K562 (cell line): ENCODE measurements at regions not wholly inside any gene's neighbourhood (a gene's known extent, or its start where the extent isn't known, plus 50 kb on each side); places are given as distances from the start of the nearest gene placed in this dataset.

Experiments used
- ATAC-seq: fragments of 200-7000 bp; cut with Tn5 transposase; 3 replicates; pipeline ENCODE4 v1.9.1; 2020; ENCODE audit warnings: moderate library complexity
- BruUV-seq: library from RNA; stranded (reverse); fragments of 400-500 nt; replicated peaks from 2 replicates; lab custom pipeline; 2021; lab: Mats Ljungman, UMichigan
- CTCF ChIA-PET: fragments of 300-600 bp; formaldehyde crosslinking; extraction: SDS; loops from one replicate; lab custom pipeline; 2021; ENCODE audit warnings: low intra/inter-chr PET ratio; lab: Yijun Ruan, JAX
- POLR2A ChIA-PET: fragments of 300-600, 350-650 bp; sonication (Branson Sonifier 250); formaldehyde crosslinking; extraction: SDS; loops from one replicate; lab custom pipeline; 2021; ENCODE audit warnings: antibody characterized with exemption, inconsistent platforms; lab: Yijun Ruan, JAX
- DNase-seq, 4 experiments: peaks; one replicate each; pipeline versions ENCODE4 v3.0.0 to v3.0.0-alpha.2; 2011 to 2018; ENCODE audit warnings: low spot score in 3 of 4, mixed read lengths in 3 of 4; ENCODE audit errors: extremely low read depth in 1 of 4
- FAIRE-seq: peaks from 2 replicates; lab custom pipeline; 2011; peaks lifted over from hg19 to GRCh38; lab: Jason Lieb, UNC
- H2AFZ ChIP-seq: 2 replicates; pipeline ENCODE4 v1.6.0; 2011; ENCODE audit warnings: low read depth, low read length, control low read depth, inconsistent platforms
- H3K27ac ChIP-seq: fragments of 200-600 bp; 3 replicates; pipeline ENCODE4 v1.8.0; 2011; ENCODE audit warnings: low read depth, mild to moderate bottlenecking, control low read depth, inconsistent platforms, low read length, moderate library complexity, mixed read lengths; ENCODE audit errors: extremely low read depth
- H3K27me3 ChIP-seq, 2 experiments: fragments of 300-600 bp in 1 of 2; 2 replicates in 1 of 2; 3 replicates in 1 of 2; pipeline versions ENCODE4 v1.6.0 to v1.8.0; 2011; ENCODE audit warnings: inconsistent platforms in 2 of 2, low read length in 2 of 2, mild to moderate bottlenecking in 1 of 2, mixed read lengths in 1 of 2, moderate library complexity in 1 of 2; ENCODE audit not compliant: control insufficient read depth in 2 of 2, insufficient read depth in 2 of 2
- H3K36me3 ChIP-seq: fragments of 300-600 bp; 3 replicates; pipeline ENCODE4 v1.8.0; 2011; ENCODE audit warnings: mild to moderate bottlenecking, low read length, inconsistent platforms; ENCODE audit not compliant: control insufficient read depth, insufficient read depth
- H3K4me1 ChIP-seq, 2 experiments: fragments of 200-600 bp in 1 of 2; replicated peaks in 1 of 2; 2 replicates in 1 of 2; 3 replicates in 1 of 2; pipeline versions ENCODE4 v1.5.1 to v1.8.0; 2011; ENCODE audit warnings: inconsistent platforms in 2 of 2, low read length in 2 of 2, mild to moderate bottlenecking in 1 of 2, mixed read lengths in 1 of 2, moderate library complexity in 1 of 2; ENCODE audit not compliant: control insufficient read depth in 2 of 2, insufficient read depth in 2 of 2
- H3K4me2 ChIP-seq: 2 replicates; pipeline ENCODE4 v1.6.1; 2011; ENCODE audit warnings: low read length, control low read depth, inconsistent platforms, mixed read lengths; ENCODE audit not compliant: insufficient read depth
- H3K4me3 ChIP-seq: fragments of 200-600 bp; sonication (generic), shearing (Covaris generic); 2 replicates; pipeline ENCODE4 v1.5.1; 2016; ENCODE audit warnings: control low read depth, inconsistent platforms
- H3K79me2 ChIP-seq: fragments of 200-600 bp; 3 replicates; pipeline ENCODE4 v1.8.0; 2011; ENCODE audit warnings: low read length, inconsistent platforms; ENCODE audit not compliant: control insufficient read depth, insufficient read depth
- H3K9ac ChIP-seq, 2 experiments: 2 replicates each; pipeline versions ENCODE4 v1.6.0 to v1.6.1; 2011; ENCODE audit warnings: low read depth in 2 of 2, low read length in 2 of 2, control low read depth in 1 of 2, inconsistent platforms in 1 of 2, mild to moderate bottlenecking in 1 of 2, mixed read lengths in 1 of 2; ENCODE audit not compliant: insufficient read depth in 1 of 2
- H3K9me1 ChIP-seq: one replicate; pipeline ENCODE4 v1.6.0; 2011; ENCODE audit warnings: inconsistent platforms, mild to moderate bottlenecking, low read length, moderate library complexity; ENCODE audit not compliant: control insufficient read depth, insufficient read depth
- H3K9me3 ChIP-seq: replicated peaks from 2 replicates; pipeline ENCODE4 v1.5.1; 2011; ENCODE audit warnings: low read depth, low read length, inconsistent platforms; ENCODE audit not compliant: control insufficient read depth, insufficient read depth
- H4K20me1 ChIP-seq: replicated peaks from 2 replicates; pipeline ENCODE4 v1.6.1; 2011; ENCODE audit warnings: low read length, inconsistent platforms, mixed read lengths; ENCODE audit not compliant: control insufficient read depth, insufficient read depth
- BRCA1 ChIP-seq, 2 experiments: fragments of 450-650 bp in 1 of 2; sonication (generic) in 1 of 2; formaldehyde crosslinking in 1 of 2; IDR thresholded peaks; 2 replicates each; pipeline versions ENCODE4 v1.5.0 to v1.6.1; 2017 to 2020; ENCODE audit warnings: mild to moderate bottlenecking in 1 of 2, missing genetic modification reagents in 1 of 2
- CBX5 ChIP-seq: IDR thresholded peaks from 2 replicates; pipeline ENCODE4 v1.6.1; 2014; ENCODE audit warnings: low read depth, borderline replicate concordance
- CHCHD3 ChIP-seq: fragments of 250-450 bp; sonication (Bioruptor Pico); IDR thresholded peaks from 2 replicates; pipeline ENCODE4 v2.1.2; 2022; ENCODE audit warnings: mild to moderate bottlenecking
- CXXC5 ChIP-seq: fragments of 250-450 bp; sonication (Bioruptor Pico); IDR thresholded peaks from 2 replicates; pipeline ENCODE4 v1.8.0; 2022; ENCODE audit warnings: inconsistent platforms, mild to moderate bottlenecking, moderate library complexity
- DMBX1 ChIP-seq: fragments of 250-450 bp; sonication (Bioruptor Pico); IDR thresholded peaks from 2 replicates; pipeline ENCODE4 v1.8.0; 2022; ENCODE audit warnings: inconsistent platforms, mild to moderate bottlenecking, moderate library complexity, borderline replicate concordance
- FIP1L1 ChIP-seq: fragments of 200-400 bp; formaldehyde crosslinking; IDR thresholded peaks from 2 replicates; pipeline ENCODE4 v1.6.1; 2018; ENCODE audit warnings: mild to moderate bottlenecking, low read depth, low read length; ENCODE audit not compliant: poor library complexity, severe bottlenecking
- HDGF ChIP-seq: fragments of 450-650 bp; IDR thresholded peaks from 2 replicates; pipeline ENCODE4 v1.6.1; 2016
- MCM7 ChIP-seq, 2 experiments: fragments of 450-650 bp; IDR thresholded peaks; 2 replicates each; pipeline ENCODE4 v1.6.1; 2016 to 2018
- MTA3 ChIP-seq: fragments of 450-650 bp; formaldehyde crosslinking; IDR thresholded peaks from 2 replicates; pipeline ENCODE4 v1.6.1; 2017; ENCODE audit warnings: mild to moderate bottlenecking, borderline replicate concordance
- POLR2H ChIP-seq: IDR thresholded peaks from 2 replicates; pipeline ENCODE4 v1.6.1; 2016; ENCODE audit warnings: missing genetic modification characterization, low read depth, mild to moderate bottlenecking, control low read depth, missing compliant biosample characterization, moderate library complexity
- RREB1 ChIP-seq: fragments of 250-450 bp; sonication (Bioruptor Pico); IDR thresholded peaks from 2 replicates; pipeline ENCODE4 v1.4.0; 2020
- SAFB2 ChIP-seq: fragments of 200-400 bp; formaldehyde crosslinking; IDR thresholded peaks from 2 replicates; pipeline ENCODE4 v1.6.1; 2018; ENCODE audit warnings: borderline replicate concordance, low read length, low read depth, moderate library complexity; ENCODE audit not compliant: severe bottlenecking
- SMAD3 ChIP-seq: fragments of 450-650 bp; formaldehyde crosslinking; conservative IDR thresholded peaks from 2 replicates; pipeline ENCODE4 v1.4.0; 2020; ENCODE audit warnings: mild to moderate bottlenecking
- ZBTB5 ChIP-seq: fragments of 450-650 bp; IDR thresholded peaks from 2 replicates; pipeline ENCODE4 v1.6.1; 2017; ENCODE audit warnings: antibody characterized with exemption
- ZC3H4 ChIP-seq: sonication (generic); formaldehyde crosslinking; IDR thresholded peaks from 2 replicates; pipeline ENCODE4 v1.9.0; 2021; ENCODE audit warnings: missing genetic modification reagents, borderline replicate concordance
- ZNF134 ChIP-seq: fragments of 250-450 bp; sonication (Bioruptor Pico); conservative IDR thresholded peaks from 2 replicates; pipeline ENCODE4 v1.4.0; 2020
- ZNF76 ChIP-seq: fragments of 250-450 bp; sonication (Bioruptor Pico); IDR thresholded peaks from 2 replicates; pipeline ENCODE4 v1.4.0; 2020; ENCODE audit warnings: mild to moderate bottlenecking, moderate library complexity, borderline replicate concordance
- WGBS: fragments of 100-300 bp; shearing (Covaris generic); methylation state at CpG from one replicate; pipeline ENCODE4 v1.1.6; 2016; ENCODE audit warnings: low coverage, mixed read lengths; ENCODE audit not compliant: insufficient coverage; ENCODE audit errors: missing lambda C conversion rate; 5-methylcytosine and 5-hydroxymethylcytosine counted together
- in situ Hi-C: fragments of 300-500 bp; cut with MboI; formaldehyde crosslinking; loops from 4 replicates; pipeline ENCODE4 v1.15.0; 2018; ENCODE audit warnings: inconsistent platforms, mixed read lengths
- intact Hi-C: fragments of 100-400 bp; cut with micrococcal nuclease; formaldehyde crosslinking; loops from 2 replicates; pipeline ENCODE4 v1.14.2; 2022

GRCh38 chr4:8790749-8791148, 80.9 kb downstream of the HMX1 start:
- 0% methylated on average over 6 of the region's 6 CpGs for WGBS
- Histone ChIP-seq H3K27me3 (peaks cover 8 to 38% of the 10 kb centered on the region in 2 experiments; a peak in 4 of 5 replicates), H3K36me3 (no peaks in the 10 kb centered on the region; the same call in 2 of the 3 replicates), H3K4me1 (no peaks in the 10 kb centered on the region), H2AFZ (no peak overlapping the region), H3K9me1 (no peaks in the 10 kb centered on the region), H3K27ac (no peak overlapping the region), H3K4me3 (no peak overlapping the region), H3K4me2 (no peak overlapping the region), H3K9ac (no peak overlapping the region), H3K9me3 (no peaks in the 10 kb centered on the region), H4K20me1 (no peaks in the 10 kb centered on the region), H3K79me2 (no peaks in the 10 kb centered on the region)
- CTCF ChIA-PET, result no interaction called here
- intact Hi-C loops (no loop called here), in situ Hi-C loops (no loop called here)
- no peak for FAIRE-seq
- DNase-seq, result no peak
- BruUV-seq, result no TSS peak
- POLR2A ChIA-PET, result no interaction called here
- ATAC-seq, result no peak
- TF ChIP-seq CBX5, result no peak
- TF ChIP-seq CXXC5 (CRISPR knock-in tag), result no peak
- TF ChIP-seq FIP1L1, result no peak
- TF ChIP-seq MCM7 (IDR thresholded peaks at IDR 0.05), result no peak
- TF ChIP-seq SMAD3 (CRISPR knock-in tag), result no peak
- TF ChIP-seq POLR2H (tag), result no peak
- TF ChIP-seq CHCHD3 (CRISPR knock-in tag), result no peak
- no peak for TF ChIP-seq DMBX1 (CRISPR knock-in tag)
- no peak for TF ChIP-seq ZNF134 (CRISPR knock-in tag)
- TF ChIP-seq SAFB2, result no peak
- TF ChIP-seq ZBTB5, result no peak
- TF ChIP-seq ZC3H4 (CRISPR knock-in tag), result no peak
- no peak for TF ChIP-seq MTA3
- TF ChIP-seq HDGF, result no peak
- TF ChIP-seq ZNF76 (CRISPR knock-in tag), result no peak
- TF ChIP-seq RREB1 (CRISPR knock-in tag), result no peak
- no peak for TF ChIP-seq BRCA1 (IDR thresholded peaks at IDR 0.05)
- TF ChIP-seq BRCA1 (CRISPR knock-in tag; IDR thresholded peaks at IDR 0.05), result no peak
